ENCODE measurements at regions not wholly inside any gene's neighbourhood (a gene's known extent, or its start where the extent isn't known, plus 50 kb on each side); places are given as distances from the start of the nearest gene placed in this dataset.

DNA sequence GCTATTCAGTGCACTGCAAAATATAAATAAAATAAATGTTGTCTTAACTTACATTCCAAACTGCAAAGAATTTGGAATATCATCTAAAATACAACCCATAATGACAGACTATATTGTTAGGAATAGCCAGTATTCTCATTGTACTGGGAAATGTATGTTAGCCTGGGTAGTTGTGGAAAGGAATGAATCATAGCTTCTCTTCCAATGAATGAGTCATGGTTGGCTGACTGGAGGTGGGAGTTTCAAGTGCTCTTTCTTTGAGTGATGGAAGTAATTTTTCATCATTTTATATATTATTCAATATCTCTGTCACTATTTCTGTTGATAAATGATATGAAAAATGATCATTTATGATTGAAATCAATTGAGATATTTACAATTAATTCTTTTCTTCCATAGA, 158.6 kb upstream of the ARRDC3 start:
- Histone ChIP-seq H3K4me3 (ENCODE audit: low read depth, low read length, poor library complexity, severe bottlenecking) (no peak overlapping the region), H4K20me1 (ENCODE audit: insufficient read depth, low read length) (no peaks in the 10 kb centered on the region), H3K9me3 (ENCODE audit: low read length) (no peaks in the 10 kb centered on the region), H3K79me2 (ENCODE audit: insufficient read depth, low read depth, low read length) (no peaks in the 10 kb centered on the region), H3K9me2 (ENCODE audit: insufficient read depth, low read length) (no peaks in the 10 kb centered on the region), H3K4me1 (ENCODE audit: insufficient read depth, low read length, poor library complexity, severe bottlenecking) (no peaks in the 10 kb centered on the region), H3K27ac (ENCODE audit: low read depth, low read length, poor library complexity, severe bottlenecking) (no peak overlapping the region), H3K36me3 (ENCODE audit: insufficient read depth, low read length) (no peaks in the 10 kb centered on the region), H3K4me2 (ENCODE audit: low read length) (no peak overlapping the region), H2AFZ (ENCODE audit: low read length) (no peak overlapping the region)
- no TSS peak for BruUV-seq (replicated peaks)
- intact Hi-C loops (cut with micrococcal nuclease; ENCODE audit: unreplicated experiment) = no loop called here
- ChIA-PET POLR2A (interaction anchor here (0.5 to 1.0 kb wide), 2 partner anchors 54 to 1269 kb away, joined by 3 read pairs; no protein-coding TSS in a partner anchor), CTCF (ENCODE audit: unreplicated experiment) (no interaction called here)
- TF ChIP-seq EZH2phosphoT487 (IDR thresholded peaks at IDR 0.05; ENCODE audit: borderline replicate concordance, low read depth, low read length) (no peak), CTCF (conservative IDR thresholded peaks at IDR 0.05; ENCODE audit: low read length) (no peak)
- DNase-seq (ENCODE audit: low spot score) = no peak

DNA sequence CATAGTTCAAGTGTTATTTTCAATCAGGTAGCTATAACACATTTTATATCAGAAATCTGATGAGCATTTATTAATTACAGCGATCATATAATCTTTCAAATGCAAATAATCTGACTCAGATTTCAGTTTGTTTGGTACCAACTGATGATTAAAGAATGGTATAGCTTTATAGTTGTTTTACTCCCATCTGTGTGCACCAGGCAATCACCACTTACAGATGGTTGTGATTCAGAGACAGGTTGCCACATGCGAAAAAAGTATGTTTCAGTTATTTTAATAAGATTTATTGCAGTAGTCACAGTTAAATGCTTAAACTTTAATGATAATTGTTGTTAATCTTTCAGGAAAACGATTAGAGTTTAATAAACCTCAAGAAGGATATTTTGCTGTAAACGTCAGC, 155.1 kb upstream of the ARRDC3 start:
- Histone ChIP-seq H3K27ac (ENCODE audit: low read depth, low read length, poor library complexity, severe bottlenecking) (no peak overlapping the region), H3K4me2 (ENCODE audit: low read length) (no peak overlapping the region), H3K4me3 (ENCODE audit: low read depth, low read length, poor library complexity, severe bottlenecking) (no peak overlapping the region), H4K20me1 (ENCODE audit: insufficient read depth, low read length) (no peaks in the 10 kb centered on the region), H3K9me3 (ENCODE audit: low read length) (no peaks in the 10 kb centered on the region), H3K4me1 (ENCODE audit: insufficient read depth, low read length, poor library complexity, severe bottlenecking) (no peaks in the 10 kb centered on the region), H3K9me2 (ENCODE audit: insufficient read depth, low read length) (no peaks in the 10 kb centered on the region), H3K79me2 (ENCODE audit: insufficient read depth, low read depth, low read length) (no peaks in the 10 kb centered on the region), H2AFZ (ENCODE audit: low read length) (no peak overlapping the region), H3K36me3 (ENCODE audit: insufficient read depth, low read length) (no peaks in the 10 kb centered on the region)
- intact Hi-C loops (cut with micrococcal nuclease; ENCODE audit: unreplicated experiment) = no loop called here
- CTCF ChIA-PET (ENCODE audit: unreplicated experiment) = no interaction called here
- POLR2A ChIA-PET = no interaction called here
- TF ChIP-seq CTCF (conservative IDR thresholded peaks at IDR 0.05; ENCODE audit: low read length) (no peak), EZH2phosphoT487 (IDR thresholded peaks at IDR 0.05; ENCODE audit: borderline replicate concordance, low read depth, low read length) (no peak)
- no peak for DNase-seq (ENCODE audit: low spot score)
- no TSS peak for BruUV-seq (replicated peaks)

GRCh38 chr5:91535499-91535898, 152.4 kb upstream of the ARRDC3 start:
- Histone ChIP-seq H3K4me2 (ENCODE audit: low read length) (no peak overlapping the region), H3K36me3 (ENCODE audit: insufficient read depth, low read length) (no peaks in the 10 kb centered on the region), H3K9me3 (ENCODE audit: low read length) (no peaks in the 10 kb centered on the region), H3K4me1 (ENCODE audit: insufficient read depth, low read length, poor library complexity, severe bottlenecking) (no peaks in the 10 kb centered on the region), H3K4me3 (ENCODE audit: low read depth, low read length, poor library complexity, severe bottlenecking) (no peak overlapping the region), H2AFZ (ENCODE audit: low read length) (no peak overlapping the region), H3K79me2 (ENCODE audit: insufficient read depth, low read depth, low read length) (no peaks in the 10 kb centered on the region), H4K20me1 (ENCODE audit: insufficient read depth, low read length) (no peaks in the 10 kb centered on the region), H3K9me2 (ENCODE audit: insufficient read depth, low read length) (no peaks in the 10 kb centered on the region), H3K27ac (ENCODE audit: low read depth, low read length, poor library complexity, severe bottlenecking) (no peak overlapping the region)
- ChIA-PET CTCF (ENCODE audit: unreplicated experiment) (no interaction called here), POLR2A (interaction anchor here (1.3 kb wide), 1 partner anchor 20 kb away, joined by 3 read pairs; no protein-coding TSS in a partner anchor)
- no TSS peak for BruUV-seq (replicated peaks)
- intact Hi-C loops (cut with micrococcal nuclease; ENCODE audit: unreplicated experiment) = no loop called here
- DNase-seq (ENCODE audit: low spot score) = no peak
- TF ChIP-seq EZH2phosphoT487 (IDR thresholded peaks at IDR 0.05; ENCODE audit: borderline replicate concordance, low read depth, low read length) = no peak
- no peak for TF ChIP-seq CTCF (conservative IDR thresholded peaks at IDR 0.05; ENCODE audit: low read length)

Measured in OCI-LY7 (cell line).